Adrenal gland (tissue), 9 donors: ENCODE measurements at regions not wholly inside any gene's neighbourhood (a gene's known extent, or its start where the extent isn't known, plus 50 kb on each side); places are given as distances from the start of the nearest gene placed in this dataset.

Experiments
- DNase-seq, 7 donors: peaks; one replicate each; pipeline ENCODE4 v3.0.0-alpha.2; 2019 to 2020
- H3K27ac ChIP-seq, 5 donors: fragments of 200-600 bp; sonication (generic) in 4 of 5; 1 replicate in 3 of 5; 2 replicates in 2 of 5; pipeline versions ENCODE4 v1.5.1 to v1.8.0; 2016 to 2020; ENCODE audit warnings: mild to moderate bottlenecking in 1 of 5
- H3K27me3 ChIP-seq: fragments of 200-600 bp; 2 replicates; pipeline ENCODE4 v1.8.0; 2021
- H3K36me3 ChIP-seq, 2 donors: fragments of 200-600 bp; replicated peaks in 1 of 2; 1 replicate in 1 of 2; 2 replicates in 1 of 2; pipeline versions ENCODE4 v1.5.1 to v1.8.0; 2018 to 2022
- H3K4me1 ChIP-seq, 2 donors: fragments of 200-600 bp; replicated peaks in 1 of 2; 1 replicate in 1 of 2; 2 replicates in 1 of 2; pipeline versions ENCODE4 v1.5.1 to v1.8.0; 2018 to 2021
- H3K4me3 ChIP-seq, 4 donors: fragments of 200-600 bp; sonication (generic) in 3 of 4; one replicate each; pipeline ENCODE4 v1.5.1; 2016 to 2018
- H3K9me3 ChIP-seq, 3 donors: fragments of 200-600 bp; sonication (generic) in 1 of 3; replicated peaks in 1 of 3; 1 replicate in 2 of 3; 2 replicates in 1 of 3; pipeline versions ENCODE4 v1.5.1 to v1.8.0; 2016 to 2021
- CTCF ChIP-seq, 6 experiments: fragments of 450-650 bp in 4 of 6; fragments of 200-600 bp in 2 of 6; sonication (generic) in 1 of 6; IDR thresholded peaks; 1 replicate in 5 of 6; 2 replicates in 1 of 6; pipeline versions ENCODE4 v1.5.1 to v1.8.0; 2016 to 2021; ENCODE audit warnings: antibody characterized with exemption in 6 of 6, mild to moderate bottlenecking in 2 of 6, moderate library complexity in 1 of 6
- POLR2A ChIP-seq, 2 donors: fragments of 450-650 bp; IDR thresholded peaks; one replicate each; pipeline ENCODE4 v1.6.1; 2017; ENCODE audit warnings: antibody characterized with exemption in 2 of 2, mild to moderate bottlenecking in 2 of 2, moderate library complexity in 1 of 2
- WGBS, 4 donors: extraction: QIAGEN DNeasy Blood & Tissue Kit in 2 of 4; methylation state at CpG; one replicate each; pipeline versions ENCODE4 v1.1.5 to v1.1.7; 2013 to 2017; 5-methylcytosine and 5-hydroxymethylcytosine counted together
- intact Hi-C, 2 donors: fragments of 100-400 bp; cut with DNase I; formaldehyde crosslinking; loops; one replicate each; pipeline versions ENCODE4 v1.14.1 to v1.15.0; 2022 to 2023
- donor health status: healthy with polysubstance abuse.
- donor health status: Bipolar disorder and iron deficiency.
- donor health status: DM: yes; HTN: yes; CAD: no.
- donor health status: DM: no; HTN: no; CAD: no.
- donor health status: DM: no; HTN: no; CAD: no.

GRCh38 chr3:31288641-31289100 is 244.1 kb upstream of the STT3B start:
- Histone ChIP-seq H3K4me1 (peaks cover 9 to 16% of the 10 kb centered on the region in 2 donors), H3K9me3 (no peaks in the 10 kb centered on the region), H3K27ac (peak overlapping the region in 2 of 5 donors; percentile 32 to 42), H3K4me3 (no peak overlapping the region), H3K36me3 (no peaks in the 10 kb centered on the region), H3K27me3 (no peaks in the 10 kb centered on the region)
- WGBS, 4 donors: 19 to 27% (median 25%) methylated on average over 8 of the region's 8 CpGs
- intact Hi-C loops: no loop called here
- DNase-seq: peak; percentile 43 to 76 (median 71)
- TF ChIP-seq CTCF (IDR thresholded peaks at IDR 0.05): peak in 1 of 6 experiments; percentile 15
- TF ChIP-seq POLR2A (IDR thresholded peaks at IDR 0.05): no peak

- Histone ChIP-seq H3K4me1 (peaks cover 9 to 16% of the 10 kb centered on the region in 2 donors), H3K27me3 (no peaks in the 10 kb centered on the region), H3K4me3 (no peak overlapping the region), H3K9me3 (no peaks in the 10 kb centered on the region), H3K36me3 (no peaks in the 10 kb centered on the region), H3K27ac (peak overlapping the region in 1 of 5 donors; percentile 32)
- intact Hi-C loops: no loop called here
- no peak for DNase-seq
- TF ChIP-seq POLR2A (IDR thresholded peaks at IDR 0.05): no peak
- no peak for TF ChIP-seq CTCF (IDR thresholded peaks at IDR 0.05)
- WGBS, 4 donors: 44 to 72% (median 65%) methylated on average over 4 of the region's 4 CpGs
Measured at GRCh38 chr3:31289584-31289983, 243.1 kb upstream of the STT3B start.

DNA sequence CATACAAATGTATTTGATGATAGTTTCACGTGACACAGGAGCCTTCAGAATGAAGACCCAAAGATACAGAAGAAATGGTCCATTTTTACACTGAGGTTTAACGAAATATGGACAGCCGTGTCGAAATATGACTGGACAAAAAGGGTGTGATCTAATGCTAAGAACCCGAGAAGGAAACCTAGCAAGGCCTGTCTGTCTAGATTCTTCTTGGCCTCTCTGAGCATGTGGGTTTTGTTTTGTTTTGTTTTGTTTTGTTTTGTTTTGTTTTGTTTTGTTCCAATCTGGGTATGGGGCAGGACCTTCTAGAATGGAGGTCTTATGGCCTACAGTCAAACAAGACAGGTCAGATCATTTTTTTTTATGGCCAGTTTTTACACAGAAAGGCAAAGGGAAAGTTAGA is 242.7 kb upstream of the STT3B start:
- intact Hi-C loops: no loop called here
- WGBS, 4 donors: 87 to 95% (median 94%) methylated on average over 5 of the region's 5 CpGs
- no peaks in the 10 kb centered on the region for H3K27me3 ChIP-seq
- peaks cover 9 to 16% of the 10 kb centered on the region in 2 donors for H3K4me1 ChIP-seq
- no peak overlapping the region for H3K4me3 ChIP-seq
- TF ChIP-seq POLR2A (IDR thresholded peaks at IDR 0.05): no peak
- no peak for TF ChIP-seq CTCF (IDR thresholded peaks at IDR 0.05)
- H3K36me3 ChIP-seq: no peaks in the 10 kb centered on the region
- no peak for DNase-seq
- no peaks in the 10 kb centered on the region for H3K9me3 ChIP-seq
- H3K27ac ChIP-seq: no peak overlapping the region

DNA sequence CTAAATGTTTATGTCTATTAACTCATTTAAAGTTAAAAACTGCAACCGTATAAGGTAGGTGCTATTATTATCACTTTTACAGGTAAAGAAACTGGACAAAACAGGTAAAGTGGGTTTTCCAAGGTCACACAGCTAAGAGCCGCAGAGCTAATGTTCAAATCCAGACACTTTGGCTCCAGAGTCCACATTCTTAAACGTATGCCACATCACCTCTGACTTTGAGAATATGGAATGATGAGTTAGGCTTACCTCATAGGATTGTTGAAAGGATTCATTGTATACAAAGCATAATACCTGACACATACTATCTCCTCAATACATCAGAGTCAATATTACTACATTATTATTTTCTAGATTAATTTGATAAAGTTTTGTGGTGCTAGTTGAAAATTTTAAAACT is 240.9 kb upstream of the STT3B start:
- Histone ChIP-seq H3K4me3 (no peak overlapping the region), H3K36me3 (no peaks in the 10 kb centered on the region), H3K27me3 (no peaks in the 10 kb centered on the region), H3K27ac (no peak overlapping the region), H3K4me1 (peaks cover 9 to 16% of the 10 kb centered on the region in 2 donors), H3K9me3 (no peaks in the 10 kb centered on the region)
- intact Hi-C loops: no loop called here
- DNase-seq: no peak
- 89 to 97% (median 95%) methylated on average over 3 of the region's 3 CpGs for WGBS, 4 donors
- TF ChIP-seq CTCF (IDR thresholded peaks at IDR 0.05) (no peak), POLR2A (IDR thresholded peaks at IDR 0.05) (no peak)
